ENCODE measurements at regions not wholly inside any gene's neighbourhood (a gene's known extent, or its start where the extent isn't known, plus 50 kb on each side); places are given as distances from the start of the nearest gene placed in this dataset.

- H3K27me3 ChIP-seq (ENCODE audit: insufficient read depth, poor library complexity, severe bottlenecking), result no peaks in the 10 kb centered on the region
- no peak overlapping the region for H3K4me3 ChIP-seq (replicated peaks; ENCODE audit: insufficient read depth, low read length)
- TF ChIP-seq, protein P1, sequence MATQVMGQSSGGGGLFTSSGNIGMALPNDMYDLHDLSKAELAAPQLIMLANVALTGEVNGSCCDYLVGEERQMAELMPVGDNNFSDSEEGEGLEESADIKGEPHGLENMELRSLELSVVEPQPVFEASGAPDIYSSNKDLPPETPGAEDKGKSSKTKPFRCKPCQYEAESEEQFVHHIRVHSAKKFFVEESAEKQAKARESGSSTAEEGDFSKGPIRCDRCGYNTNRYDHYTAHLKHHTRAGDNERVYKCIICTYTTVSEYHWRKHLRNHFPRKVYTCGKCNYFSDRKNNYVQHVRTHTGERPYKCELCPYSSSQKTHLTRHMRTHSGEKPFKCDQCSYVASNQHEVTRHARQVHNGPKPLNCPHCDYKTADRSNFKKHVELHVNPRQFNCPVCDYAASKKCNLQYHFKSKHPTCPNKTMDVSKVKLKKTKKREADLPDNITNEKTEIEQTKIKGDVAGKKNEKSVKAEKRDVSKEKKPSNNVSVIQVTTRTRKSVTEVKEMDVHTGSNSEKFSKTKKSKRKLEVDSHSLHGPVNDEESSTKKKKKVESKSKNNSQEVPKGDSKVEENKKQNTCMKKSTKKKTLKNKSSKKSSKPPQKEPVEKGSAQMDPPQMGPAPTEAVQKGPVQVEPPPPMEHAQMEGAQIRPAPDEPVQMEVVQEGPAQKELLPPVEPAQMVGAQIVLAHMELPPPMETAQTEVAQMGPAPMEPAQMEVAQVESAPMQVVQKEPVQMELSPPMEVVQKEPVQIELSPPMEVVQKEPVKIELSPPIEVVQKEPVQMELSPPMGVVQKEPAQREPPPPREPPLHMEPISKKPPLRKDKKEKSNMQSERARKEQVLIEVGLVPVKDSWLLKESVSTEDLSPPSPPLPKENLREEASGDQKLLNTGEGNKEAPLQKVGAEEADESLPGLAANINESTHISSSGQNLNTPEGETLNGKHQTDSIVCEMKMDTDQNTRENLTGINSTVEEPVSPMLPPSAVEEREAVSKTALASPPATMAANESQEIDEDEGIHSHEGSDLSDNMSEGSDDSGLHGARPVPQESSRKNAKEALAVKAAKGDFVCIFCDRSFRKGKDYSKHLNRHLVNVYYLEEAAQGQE (IDR thresholded peaks at IDR 0.05; ENCODE audit: insufficient replicate concordance, low read depth), result no peak
- TF ChIP-seq CTCF (IDR thresholded peaks at IDR 0.05; ENCODE audit: insufficient read depth, low read length) (no peak), POLR2AphosphoS5 (IDR thresholded peaks at IDR 0.05; ENCODE audit: low read depth) (no peak), GABPA (IDR thresholded peaks at IDR 0.05; ENCODE audit: low read depth) (no peak), SPI1 (IDR thresholded peaks at IDR 0.05; ENCODE audit: borderline replicate concordance, low read depth) (no peak)
- DNase-seq (ENCODE audit: low read depth in 1 of 2, low spot score in 1 of 2), result no peak
- H3K27ac ChIP-seq (replicated peaks), result no peak overlapping the region
These were observed 69.8 kb upstream of the LIMCH1 start for GRCh38 chr4:41468122-41468521.

DNA sequence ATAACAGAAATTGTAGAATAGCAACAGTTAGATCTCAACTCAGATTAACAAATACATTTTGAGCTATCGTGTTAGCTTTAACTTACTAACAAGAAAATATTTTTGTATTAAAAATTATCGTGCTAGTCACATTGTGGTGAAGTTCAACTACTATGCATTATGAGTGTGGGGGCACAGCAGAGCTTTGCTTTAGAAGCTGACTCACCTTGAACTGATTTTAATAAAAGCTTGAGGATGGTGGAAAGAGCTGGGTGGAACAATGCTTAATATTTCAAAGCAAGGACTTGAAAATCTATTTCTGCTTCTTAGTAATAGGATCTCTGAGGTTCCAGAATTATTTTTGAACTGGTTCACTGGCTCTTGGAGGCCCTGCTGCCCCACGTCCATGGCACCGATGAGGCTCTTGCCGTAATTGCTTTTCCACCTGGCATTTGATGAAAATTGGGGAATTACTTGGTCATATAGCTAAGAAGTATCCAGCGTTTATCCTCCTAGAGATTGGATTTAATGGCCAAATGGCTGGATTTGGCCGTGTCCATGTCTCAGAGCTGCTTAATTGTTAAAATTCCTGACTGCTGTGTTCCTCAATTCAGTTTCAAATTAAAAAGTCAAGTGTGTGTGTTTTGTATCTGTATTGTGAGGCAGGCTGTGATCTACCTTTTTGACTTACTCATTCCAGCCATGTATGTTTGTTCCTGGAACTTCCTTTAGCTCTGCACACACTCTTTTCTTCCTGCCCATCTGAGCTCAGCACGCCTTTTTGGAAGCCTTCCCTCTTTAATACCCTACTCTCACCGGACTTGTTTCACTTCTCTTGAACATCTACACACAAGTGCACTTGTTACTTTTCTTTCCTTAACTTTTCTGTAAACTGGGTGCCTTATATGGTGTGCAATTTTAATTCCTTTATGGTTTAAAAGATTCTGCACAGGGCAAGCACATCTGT is 66.6 kb upstream of the LIMCH1 start:
- no peaks in the 10 kb centered on the region for H3K27me3 ChIP-seq (ENCODE audit: insufficient read depth, poor library complexity, severe bottlenecking)
- H3K4me3 ChIP-seq (replicated peaks; ENCODE audit: insufficient read depth, low read length), result no peak overlapping the region
- H3K27ac ChIP-seq (replicated peaks), result no peak overlapping the region
- TF ChIP-seq CTCF (IDR thresholded peaks at IDR 0.05; ENCODE audit: insufficient read depth, low read length), result no peak
- TF ChIP-seq GABPA (IDR thresholded peaks at IDR 0.05; ENCODE audit: low read depth), result no peak
- no peak for TF ChIP-seq SPI1 (IDR thresholded peaks at IDR 0.05; ENCODE audit: borderline replicate concordance, low read depth)
- TF ChIP-seq, protein P1 (IDR thresholded peaks at IDR 0.05; ENCODE audit: insufficient replicate concordance, low read depth), result no peak
- no peak for TF ChIP-seq POLR2AphosphoS5 (IDR thresholded peaks at IDR 0.05; ENCODE audit: low read depth)
- no peak for DNase-seq (ENCODE audit: low read depth in 1 of 2, low spot score in 1 of 2)

- no peak for DNase-seq (ENCODE audit: low read depth in 1 of 2, low spot score in 1 of 2)
- Histone ChIP-seq H3K27me3 (ENCODE audit: insufficient read depth, poor library complexity, severe bottlenecking) (no peaks in the 10 kb centered on the region), H3K27ac (replicated peaks) (no peak overlapping the region), H3K4me3 (replicated peaks; ENCODE audit: insufficient read depth, low read length) (no peak overlapping the region)
- no peak for TF ChIP-seq SPI1 (IDR thresholded peaks at IDR 0.05; ENCODE audit: borderline replicate concordance, low read depth)
- TF ChIP-seq CTCF (IDR thresholded peaks at IDR 0.05; ENCODE audit: insufficient read depth, low read length), result no peak
- TF ChIP-seq GABPA (IDR thresholded peaks at IDR 0.05; ENCODE audit: low read depth), result no peak
- TF ChIP-seq, protein P1 (IDR thresholded peaks at IDR 0.05; ENCODE audit: insufficient replicate concordance, low read depth), result no peak
- TF ChIP-seq POLR2AphosphoS5 (IDR thresholded peaks at IDR 0.05; ENCODE audit: low read depth), result no peak
These were observed 65.9 kb upstream of the LIMCH1 start for GRCh38 chr4:41472081-41472480.

Measured in HL-60 (cell line).